ENCODE measurements at regions not wholly inside any gene's neighbourhood (a gene's known extent, or its start where the extent isn't known, plus 50 kb on each side); places are given as distances from the start of the nearest gene placed in this dataset.

DNA sequence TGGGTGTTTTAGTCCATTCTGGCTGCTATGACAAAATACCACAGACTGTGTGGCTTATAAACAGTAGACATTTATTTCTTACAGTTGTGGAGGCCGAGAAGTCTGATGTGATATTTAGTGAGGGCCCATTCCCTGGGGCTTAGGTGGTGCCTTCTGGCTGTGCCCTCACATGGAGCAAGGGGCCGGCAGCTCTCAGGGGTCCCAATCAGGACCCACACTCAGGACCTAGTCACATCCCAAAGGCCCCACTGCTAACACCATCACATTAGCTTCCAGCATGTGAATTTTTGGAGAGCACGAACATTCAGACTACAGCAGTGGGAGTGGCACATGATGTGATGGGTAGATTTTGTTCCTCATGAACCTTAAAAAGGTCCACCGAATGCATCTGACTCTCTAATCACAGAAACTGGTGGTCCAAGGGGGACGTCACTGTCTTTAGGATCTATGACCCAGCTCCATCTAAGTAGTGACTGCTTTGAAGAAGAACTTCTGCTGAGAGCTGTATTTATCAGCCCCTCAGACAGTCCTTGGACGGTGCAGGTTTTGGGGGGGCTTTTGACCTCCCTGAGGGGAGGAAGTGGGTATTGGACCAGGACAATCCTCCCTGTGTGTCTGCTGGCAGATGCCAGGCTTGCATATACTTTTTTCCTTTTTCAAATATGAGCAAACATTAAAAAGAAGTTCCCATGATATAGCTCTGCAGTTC is 154.5 kb upstream of the ZNF32 start (continued):
- TF ChIP-seq, protein P1, sequence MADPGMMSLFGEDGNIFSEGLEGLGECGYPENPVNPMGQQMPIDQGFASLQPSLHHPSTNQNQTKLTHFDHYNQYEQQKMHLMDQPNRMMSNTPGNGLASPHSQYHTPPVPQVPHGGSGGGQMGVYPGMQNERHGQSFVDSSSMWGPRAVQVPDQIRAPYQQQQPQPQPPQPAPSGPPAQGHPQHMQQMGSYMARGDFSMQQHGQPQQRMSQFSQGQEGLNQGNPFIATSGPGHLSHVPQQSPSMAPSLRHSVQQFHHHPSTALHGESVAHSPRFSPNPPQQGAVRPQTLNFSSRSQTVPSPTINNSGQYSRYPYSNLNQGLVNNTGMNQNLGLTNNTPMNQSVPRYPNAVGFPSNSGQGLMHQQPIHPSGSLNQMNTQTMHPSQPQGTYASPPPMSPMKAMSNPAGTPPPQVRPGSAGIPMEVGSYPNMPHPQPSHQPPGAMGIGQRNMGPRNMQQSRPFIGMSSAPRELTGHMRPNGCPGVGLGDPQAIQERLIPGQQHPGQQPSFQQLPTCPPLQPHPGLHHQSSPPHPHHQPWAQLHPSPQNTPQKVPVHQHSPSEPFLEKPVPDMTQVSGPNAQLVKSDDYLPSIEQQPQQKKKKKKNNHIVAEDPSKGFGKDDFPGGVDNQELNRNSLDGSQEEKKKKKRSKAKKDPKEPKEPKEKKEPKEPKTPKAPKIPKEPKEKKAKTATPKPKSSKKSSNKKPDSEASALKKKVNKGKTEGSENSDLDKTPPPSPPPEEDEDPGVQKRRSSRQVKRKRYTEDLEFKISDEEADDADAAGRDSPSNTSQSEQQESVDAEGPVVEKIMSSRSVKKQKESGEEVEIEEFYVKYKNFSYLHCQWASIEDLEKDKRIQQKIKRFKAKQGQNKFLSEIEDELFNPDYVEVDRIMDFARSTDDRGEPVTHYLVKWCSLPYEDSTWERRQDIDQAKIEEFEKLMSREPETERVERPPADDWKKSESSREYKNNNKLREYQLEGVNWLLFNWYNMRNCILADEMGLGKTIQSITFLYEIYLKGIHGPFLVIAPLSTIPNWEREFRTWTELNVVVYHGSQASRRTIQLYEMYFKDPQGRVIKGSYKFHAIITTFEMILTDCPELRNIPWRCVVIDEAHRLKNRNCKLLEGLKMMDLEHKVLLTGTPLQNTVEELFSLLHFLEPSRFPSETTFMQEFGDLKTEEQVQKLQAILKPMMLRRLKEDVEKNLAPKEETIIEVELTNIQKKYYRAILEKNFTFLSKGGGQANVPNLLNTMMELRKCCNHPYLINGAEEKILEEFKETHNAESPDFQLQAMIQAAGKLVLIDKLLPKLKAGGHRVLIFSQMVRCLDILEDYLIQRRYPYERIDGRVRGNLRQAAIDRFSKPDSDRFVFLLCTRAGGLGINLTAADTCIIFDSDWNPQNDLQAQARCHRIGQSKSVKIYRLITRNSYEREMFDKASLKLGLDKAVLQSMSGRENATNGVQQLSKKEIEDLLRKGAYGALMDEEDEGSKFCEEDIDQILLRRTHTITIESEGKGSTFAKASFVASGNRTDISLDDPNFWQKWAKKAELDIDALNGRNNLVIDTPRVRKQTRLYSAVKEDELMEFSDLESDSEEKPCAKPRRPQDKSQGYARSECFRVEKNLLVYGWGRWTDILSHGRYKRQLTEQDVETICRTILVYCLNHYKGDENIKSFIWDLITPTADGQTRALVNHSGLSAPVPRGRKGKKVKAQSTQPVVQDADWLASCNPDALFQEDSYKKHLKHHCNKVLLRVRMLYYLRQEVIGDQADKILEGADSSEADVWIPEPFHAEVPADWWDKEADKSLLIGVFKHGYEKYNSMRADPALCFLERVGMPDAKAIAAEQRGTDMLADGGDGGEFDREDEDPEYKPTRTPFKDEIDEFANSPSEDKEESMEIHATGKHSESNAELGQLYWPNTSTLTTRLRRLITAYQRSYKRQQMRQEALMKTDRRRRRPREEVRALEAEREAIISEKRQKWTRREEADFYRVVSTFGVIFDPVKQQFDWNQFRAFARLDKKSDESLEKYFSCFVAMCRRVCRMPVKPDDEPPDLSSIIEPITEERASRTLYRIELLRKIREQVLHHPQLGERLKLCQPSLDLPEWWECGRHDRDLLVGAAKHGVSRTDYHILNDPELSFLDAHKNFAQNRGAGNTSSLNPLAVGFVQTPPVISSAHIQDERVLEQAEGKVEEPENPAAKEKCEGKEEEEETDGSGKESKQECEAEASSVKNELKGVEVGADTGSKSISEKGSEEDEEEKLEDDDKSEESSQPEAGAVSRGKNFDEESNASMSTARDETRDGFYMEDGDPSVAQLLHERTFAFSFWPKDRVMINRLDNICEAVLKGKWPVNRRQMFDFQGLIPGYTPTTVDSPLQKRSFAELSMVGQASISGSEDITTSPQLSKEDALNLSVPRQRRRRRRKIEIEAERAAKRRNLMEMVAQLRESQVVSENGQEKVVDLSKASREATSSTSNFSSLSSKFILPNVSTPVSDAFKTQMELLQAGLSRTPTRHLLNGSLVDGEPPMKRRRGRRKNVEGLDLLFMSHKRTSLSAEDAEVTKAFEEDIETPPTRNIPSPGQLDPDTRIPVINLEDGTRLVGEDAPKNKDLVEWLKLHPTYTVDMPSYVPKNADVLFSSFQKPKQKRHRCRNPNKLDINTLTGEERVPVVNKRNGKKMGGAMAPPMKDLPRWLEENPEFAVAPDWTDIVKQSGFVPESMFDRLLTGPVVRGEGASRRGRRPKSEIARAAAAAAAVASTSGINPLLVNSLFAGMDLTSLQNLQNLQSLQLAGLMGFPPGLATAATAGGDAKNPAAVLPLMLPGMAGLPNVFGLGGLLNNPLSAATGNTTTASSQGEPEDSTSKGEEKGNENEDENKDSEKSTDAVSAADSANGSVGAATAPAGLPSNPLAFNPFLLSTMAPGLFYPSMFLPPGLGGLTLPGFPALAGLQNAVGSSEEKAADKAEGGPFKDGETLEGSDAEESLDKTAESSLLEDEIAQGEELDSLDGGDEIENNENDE (IDR thresholded peaks at IDR 0.05; ENCODE audit: insufficient replicate concordance, low read length) = no peak
- TF ChIP-seq NRF1 (IDR thresholded peaks at IDR 0.05; ENCODE audit: low read depth, low read length) = no peak
- TF ChIP-seq GTF2F1 (IDR thresholded peaks at IDR 0.05; ENCODE audit: borderline replicate concordance, low read depth, low read length) = no peak

Data from H1 (cell line).